ENCODE measurements at regions not wholly inside any gene's neighbourhood (a gene's known extent, or its start where the extent isn't known, plus 50 kb on each side); places are given as distances from the start of the nearest gene placed in this dataset.

GRCh38 chr13:97111756-97112155 lies 110.4 kb upstream of the MBNL2 start:
- no peaks in the 10 kb centered on the region for H3K36me3 ChIP-seq (ENCODE audit: control insufficient read depth in 2 of 2, insufficient read depth in 2 of 2, low read length in 2 of 2)
- peak overlapping the region; percentile 87 for H3K27ac ChIP-seq (ENCODE audit: low read length)
- H3K9ac ChIP-seq (ENCODE audit: low read length in 2 of 2), result no peak overlapping the region
- H3K9me3 ChIP-seq (ENCODE audit: control insufficient read depth in 2 of 2, low read length in 2 of 2), result no peaks in the 10 kb centered on the region
- H3K4me3 ChIP-seq (ENCODE audit: low read length in 2 of 2), result no peak overlapping the region
- no peaks in the 10 kb centered on the region for H3K27me3 ChIP-seq (ENCODE audit: control insufficient read depth in 1 of 2, insufficient read depth in 2 of 2, low read length in 2 of 2)
- peaks cover 66% of the 10 kb centered on the region for H3K4me1 ChIP-seq (ENCODE audit: control insufficient read depth, insufficient read depth, low read length)

DNA sequence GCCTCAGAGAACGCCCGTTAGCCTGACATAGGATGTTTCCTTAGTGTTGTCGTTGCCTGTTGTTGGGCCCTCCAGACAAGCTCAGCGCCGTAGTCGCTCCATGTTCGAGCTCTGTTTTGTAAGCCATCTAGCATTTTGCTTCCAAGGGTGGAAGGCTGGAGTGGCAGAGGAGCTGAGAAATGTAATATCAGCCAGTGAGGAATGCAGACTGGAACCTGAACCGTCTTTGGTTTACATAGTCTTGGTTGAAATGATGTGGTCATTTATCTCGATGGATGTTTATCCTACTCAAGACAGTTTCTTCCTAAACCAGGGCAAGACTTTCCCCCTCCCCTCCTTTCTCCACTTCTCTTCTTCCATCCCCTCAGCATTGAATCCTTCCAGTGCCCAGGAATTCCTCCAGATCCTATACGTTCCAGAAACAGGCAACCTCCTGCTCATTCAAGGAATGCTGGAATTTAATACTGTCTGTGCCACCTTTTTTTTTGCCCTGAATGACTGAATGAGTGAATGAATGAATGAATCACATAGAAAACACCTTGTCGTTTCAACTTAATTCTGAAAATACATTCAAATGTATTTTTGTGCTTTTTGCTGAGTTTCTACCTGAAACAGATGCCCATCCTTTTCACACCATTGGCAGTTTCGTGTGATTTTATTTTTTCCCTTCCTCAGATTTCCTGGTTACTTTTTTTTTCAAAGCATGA lies 109.5 kb upstream of the MBNL2 start:
- peak overlapping the region; percentile 87 for H3K27ac ChIP-seq (ENCODE audit: low read length)
- H3K27me3 ChIP-seq (ENCODE audit: control insufficient read depth in 1 of 2, insufficient read depth in 2 of 2, low read length in 2 of 2), result no peaks in the 10 kb centered on the region
- no peaks in the 10 kb centered on the region for H3K9me3 ChIP-seq (ENCODE audit: control insufficient read depth in 2 of 2, low read length in 2 of 2)
- peaks cover 74% of the 10 kb centered on the region for H3K4me1 ChIP-seq (ENCODE audit: control insufficient read depth, insufficient read depth, low read length)
- H3K9ac ChIP-seq (ENCODE audit: low read length in 2 of 2), result peak overlapping the region in 1 of 2 donors; percentile 51
- no peaks in the 10 kb centered on the region for H3K36me3 ChIP-seq (ENCODE audit: control insufficient read depth in 2 of 2, insufficient read depth in 2 of 2, low read length in 2 of 2)
- H3K4me3 ChIP-seq (ENCODE audit: low read length in 2 of 2), result no peak overlapping the region

- peak overlapping the region; percentile 87 for H3K27ac ChIP-seq (ENCODE audit: low read length)
These were observed 108.7 kb upstream of the MBNL2 start for GRCh38 chr13:97113231-97114001.

GRCh38 chr13:97114651-97115050 lies 107.5 kb upstream of the MBNL2 start:
- no peaks in the 10 kb centered on the region for H3K9me3 ChIP-seq (ENCODE audit: control insufficient read depth in 2 of 2, low read length in 2 of 2)
- H3K4me1 ChIP-seq (ENCODE audit: control insufficient read depth, insufficient read depth, low read length), result peaks cover 72% of the 10 kb centered on the region
- peak overlapping the region; percentile 87 for H3K27ac ChIP-seq (ENCODE audit: low read length)
- no peak overlapping the region for H3K4me3 ChIP-seq (ENCODE audit: low read length in 2 of 2)
- H3K27me3 ChIP-seq (ENCODE audit: control insufficient read depth in 1 of 2, insufficient read depth in 2 of 2, low read length in 2 of 2), result no peaks in the 10 kb centered on the region
- H3K36me3 ChIP-seq (ENCODE audit: control insufficient read depth in 2 of 2, insufficient read depth in 2 of 2, low read length in 2 of 2), result no peaks in the 10 kb centered on the region
- H3K9ac ChIP-seq (ENCODE audit: low read length in 2 of 2), result peak overlapping the region; percentile 24 to 29

More at GRCh38 chr13:97113231-97114001, 108.7 kb upstream of the MBNL2 start:
- H3K27me3 ChIP-seq (ENCODE audit: control insufficient read depth in 1 of 2, insufficient read depth in 2 of 2, low read length in 2 of 2), result no peaks in the 10 kb centered on the region
- H3K36me3 ChIP-seq (ENCODE audit: control insufficient read depth in 2 of 2, insufficient read depth in 2 of 2, low read length in 2 of 2), result no peaks in the 10 kb centered on the region
- H3K4me3 ChIP-seq (ENCODE audit: low read length in 2 of 2), result peak overlapping the region; percentile 18 to 57
- peaks cover 80% of the 10 kb centered on the region for H3K4me1 ChIP-seq (ENCODE audit: control insufficient read depth, insufficient read depth, low read length)
- H3K9ac ChIP-seq (ENCODE audit: low read length in 2 of 2), result peak overlapping the region; percentile 6 to 51
- no peaks in the 10 kb centered on the region for H3K9me3 ChIP-seq (ENCODE audit: control insufficient read depth in 2 of 2, low read length in 2 of 2)

DNA sequence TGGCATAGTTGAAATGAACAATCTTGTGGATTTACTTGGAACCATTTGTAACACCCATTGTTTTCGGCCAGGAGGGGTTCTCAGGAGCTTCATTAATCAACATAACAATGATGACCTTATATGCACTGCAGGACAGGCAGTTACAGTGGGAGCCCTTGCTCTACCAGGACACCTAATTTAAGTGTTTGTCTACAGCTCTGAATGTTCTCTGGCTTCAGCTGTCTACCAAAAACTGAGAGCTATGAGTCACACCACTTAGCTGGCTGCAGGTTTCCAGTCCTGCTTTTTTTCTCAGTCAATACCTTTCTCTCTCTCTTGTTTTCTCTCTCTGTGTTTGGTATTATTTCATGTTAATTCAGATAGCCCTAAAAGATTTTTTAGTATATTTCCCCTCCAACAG lies 105.4 kb upstream of the MBNL2 start:
- Histone ChIP-seq H3K27me3 (ENCODE audit: control insufficient read depth in 1 of 2, insufficient read depth in 2 of 2, low read length in 2 of 2) (no peaks in the 10 kb centered on the region), H3K27ac (ENCODE audit: low read length) (peak overlapping the region; percentile 87), H3K9ac (ENCODE audit: low read length in 2 of 2) (no peak overlapping the region), H3K4me1 (ENCODE audit: control insufficient read depth, insufficient read depth, low read length) (peaks cover 61% of the 10 kb centered on the region), H3K4me3 (ENCODE audit: low read length in 2 of 2) (peak overlapping the region in 1 of 2 donors; percentile 15), H3K9me3 (ENCODE audit: control insufficient read depth in 2 of 2, low read length in 2 of 2) (no peaks in the 10 kb centered on the region), H3K36me3 (ENCODE audit: control insufficient read depth in 2 of 2, insufficient read depth in 2 of 2, low read length in 2 of 2) (no peaks in the 10 kb centered on the region)

- Histone ChIP-seq H3K9ac (ENCODE audit: low read length in 2 of 2) (no peak overlapping the region), H3K4me3 (ENCODE audit: low read length in 2 of 2) (no peak overlapping the region), H3K27ac (ENCODE audit: low read length) (peak overlapping the region; percentile 69), H3K9me3 (ENCODE audit: control insufficient read depth in 2 of 2, low read length in 2 of 2) (no peaks in the 10 kb centered on the region), H3K27me3 (ENCODE audit: control insufficient read depth in 1 of 2, insufficient read depth in 2 of 2, low read length in 2 of 2) (no peaks in the 10 kb centered on the region), H3K36me3 (ENCODE audit: control insufficient read depth in 2 of 2, insufficient read depth in 2 of 2, low read length in 2 of 2) (no peaks in the 10 kb centered on the region), H3K4me1 (ENCODE audit: control insufficient read depth, insufficient read depth, low read length) (peaks cover 54% of the 10 kb centered on the region)
These were observed 104.7 kb upstream of the MBNL2 start for GRCh38 chr13:97117388-97117910.

- Histone ChIP-seq H3K27me3 (ENCODE audit: control insufficient read depth in 1 of 2, insufficient read depth in 2 of 2, low read length in 2 of 2) (no peaks in the 10 kb centered on the region), H3K9me3 (ENCODE audit: control insufficient read depth in 2 of 2, low read length in 2 of 2) (no peaks in the 10 kb centered on the region), H3K27ac (ENCODE audit: low read length) (no peak overlapping the region), H3K4me3 (ENCODE audit: low read length in 2 of 2) (no peak overlapping the region), H3K36me3 (ENCODE audit: control insufficient read depth in 2 of 2, insufficient read depth in 2 of 2, low read length in 2 of 2) (no peaks in the 10 kb centered on the region), H3K4me1 (ENCODE audit: control insufficient read depth, insufficient read depth, low read length) (peaks cover 41% of the 10 kb centered on the region), H3K9ac (ENCODE audit: low read length in 2 of 2) (no peak overlapping the region)
These were observed 102.2 kb upstream of the MBNL2 start for GRCh38 chr13:97119943-97120342.

DNA sequence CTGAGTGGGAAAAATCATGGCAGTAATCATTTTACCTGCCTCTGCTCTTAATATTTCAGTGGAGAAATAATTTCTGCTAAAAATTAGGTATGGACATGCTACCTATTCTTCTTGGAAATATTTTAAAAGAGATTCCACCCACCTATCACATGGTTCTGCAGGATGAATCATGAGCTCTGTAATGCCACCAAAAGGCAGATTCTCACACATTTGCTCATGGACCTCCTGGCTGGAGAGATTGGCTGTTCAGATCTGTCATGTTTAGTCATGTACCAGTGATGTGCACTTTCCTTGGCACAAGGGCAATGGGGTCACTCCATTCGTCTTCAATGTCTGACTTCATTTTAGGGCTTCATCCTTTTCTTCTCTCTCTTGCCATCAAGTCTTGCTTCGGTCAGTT lies 101.8 kb upstream of the MBNL2 start:
- no peak overlapping the region for H3K9ac ChIP-seq (ENCODE audit: low read length in 2 of 2)
- H3K4me3 ChIP-seq (ENCODE audit: low read length in 2 of 2), result no peak overlapping the region
- no peaks in the 10 kb centered on the region for H3K27me3 ChIP-seq (ENCODE audit: control insufficient read depth in 1 of 2, insufficient read depth in 2 of 2, low read length in 2 of 2)
- peaks cover 40% of the 10 kb centered on the region for H3K4me1 ChIP-seq (ENCODE audit: control insufficient read depth, insufficient read depth, low read length)
- H3K9me3 ChIP-seq (ENCODE audit: control insufficient read depth in 2 of 2, low read length in 2 of 2), result no peaks in the 10 kb centered on the region
- H3K27ac ChIP-seq (ENCODE audit: low read length), result no peak overlapping the region
- no peaks in the 10 kb centered on the region for H3K36me3 ChIP-seq (ENCODE audit: control insufficient read depth in 2 of 2, insufficient read depth in 2 of 2, low read length in 2 of 2)

DNA sequence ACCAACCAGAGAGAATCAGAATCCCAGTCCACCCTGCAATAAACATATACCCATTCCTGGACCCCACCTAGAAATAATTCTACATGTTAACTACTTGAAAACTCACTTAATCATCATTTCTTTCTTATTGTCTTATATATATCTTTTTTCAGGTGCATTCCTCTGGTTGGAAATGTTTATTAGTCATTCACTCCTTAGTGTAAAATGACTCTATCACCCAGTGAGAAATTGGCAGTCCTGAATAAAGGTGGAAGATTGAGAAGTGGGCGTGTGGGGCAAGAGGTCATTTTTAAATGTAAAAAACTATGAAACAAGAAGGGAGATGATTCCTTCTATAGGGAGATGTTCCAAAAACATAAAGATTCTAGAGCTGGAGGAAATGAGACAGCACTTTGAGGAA lies 101.2 kb upstream of the MBNL2 start:
- Histone ChIP-seq H3K27me3 (ENCODE audit: control insufficient read depth in 1 of 2, insufficient read depth in 2 of 2, low read length in 2 of 2) (no peaks in the 10 kb centered on the region), H3K9ac (ENCODE audit: low read length in 2 of 2) (no peak overlapping the region), H3K36me3 (ENCODE audit: control insufficient read depth in 2 of 2, insufficient read depth in 2 of 2, low read length in 2 of 2) (no peaks in the 10 kb centered on the region), H3K27ac (ENCODE audit: low read length) (no peak overlapping the region), H3K4me1 (ENCODE audit: control insufficient read depth, insufficient read depth, low read length) (peaks cover 39% of the 10 kb centered on the region), H3K9me3 (ENCODE audit: control insufficient read depth in 2 of 2, low read length in 2 of 2) (no peaks in the 10 kb centered on the region), H3K4me3 (ENCODE audit: low read length in 2 of 2) (no peak overlapping the region)

DNA sequence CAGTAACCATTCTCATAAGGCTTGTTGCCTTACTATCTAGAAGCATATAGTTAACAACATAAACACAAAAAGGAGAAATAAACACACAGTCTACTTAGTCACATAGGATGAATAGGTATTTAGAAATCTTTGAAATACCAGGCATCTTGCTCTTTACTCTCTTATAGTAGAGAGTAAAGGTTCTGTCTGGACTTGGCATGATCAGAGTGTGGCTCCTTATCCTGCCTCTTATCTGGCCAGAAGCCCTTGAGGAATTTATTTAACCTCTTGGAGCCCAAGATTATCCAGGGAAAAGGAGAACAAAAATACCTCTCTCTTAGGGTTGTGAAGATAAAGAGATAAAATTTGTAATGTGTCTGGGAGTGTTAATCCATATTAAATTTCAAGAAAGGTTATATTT lies 100.2 kb upstream of the MBNL2 start:
- H3K36me3 ChIP-seq (ENCODE audit: control insufficient read depth in 2 of 2, insufficient read depth in 2 of 2, low read length in 2 of 2), result no peaks in the 10 kb centered on the region
- no peak overlapping the region for H3K27ac ChIP-seq (ENCODE audit: low read length)
- peaks cover 35% of the 10 kb centered on the region for H3K4me1 ChIP-seq (ENCODE audit: control insufficient read depth, insufficient read depth, low read length)
- H3K27me3 ChIP-seq (ENCODE audit: control insufficient read depth in 1 of 2, insufficient read depth in 2 of 2, low read length in 2 of 2), result no peaks in the 10 kb centered on the region
- H3K9me3 ChIP-seq (ENCODE audit: control insufficient read depth in 2 of 2, low read length in 2 of 2), result no peaks in the 10 kb centered on the region
- H3K4me3 ChIP-seq (ENCODE audit: low read length in 2 of 2), result no peak overlapping the region
- no peak overlapping the region for H3K9ac ChIP-seq (ENCODE audit: low read length in 2 of 2)
